Non-pigmented ciliary epithelial cell (primary cell): ENCODE measurements at regions not wholly inside any gene's neighbourhood (a gene's known extent, or its start where the extent isn't known, plus 50 kb on each side); places are given as distances from the start of the nearest gene placed in this dataset.
"Not testable (repeated sequence)": the region's sequence is repeated elsewhere in the genome, so short reads cannot be mapped to it uniquely, and the experiment has no call there.

Experiments used
- DNase-seq: peaks from one replicate; pipeline ENCODE4 v3.0.0-alpha.2; 2010; ENCODE audit warnings: low read depth

GRCh38 chr2:136324966-136325365 lies 207.0 kb upstream of the CXCR4 start:
- no peak for DNase-seq

DNA sequence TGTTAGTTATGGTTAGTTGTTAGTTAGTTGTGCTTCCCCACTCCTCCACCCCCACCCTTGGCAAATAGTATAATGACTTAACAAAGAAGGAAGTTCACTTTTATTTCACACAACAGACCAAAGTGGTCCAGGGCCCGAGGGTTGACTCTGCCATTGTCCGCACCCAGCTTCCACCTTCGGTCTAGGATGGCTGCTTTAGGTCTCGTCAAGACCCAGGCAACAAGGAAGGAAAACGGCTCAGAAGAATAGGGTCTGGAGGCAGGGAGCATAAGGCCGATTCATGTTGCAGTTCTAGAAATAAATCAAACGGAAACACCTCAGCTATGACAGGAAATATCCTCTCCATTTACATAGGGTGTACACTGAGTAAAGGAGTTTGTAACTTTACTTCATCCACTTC lies 206.0 kb upstream of the CXCR4 start:
- DNase-seq, result no peak

DNA sequence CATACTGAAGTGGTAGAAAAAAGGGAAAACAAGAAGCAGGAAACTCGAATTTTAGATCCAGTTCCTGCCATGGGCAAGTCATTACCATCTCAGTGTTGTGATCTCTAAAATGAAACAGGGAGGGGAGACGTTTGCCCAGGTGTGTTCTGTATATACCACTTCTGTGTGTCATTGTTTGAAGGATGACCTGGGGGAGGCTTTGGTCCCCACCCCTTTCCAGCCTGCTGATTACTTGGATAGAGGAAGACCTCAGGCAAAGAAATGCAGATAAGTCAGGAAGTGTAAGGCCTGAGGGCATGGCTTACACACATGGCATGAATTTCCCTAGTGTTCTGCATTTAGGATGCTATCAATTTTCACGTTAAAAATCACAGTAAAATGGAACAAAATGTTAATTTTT lies 205.2 kb upstream of the CXCR4 start:
- DNase-seq, result no peak

DNA sequence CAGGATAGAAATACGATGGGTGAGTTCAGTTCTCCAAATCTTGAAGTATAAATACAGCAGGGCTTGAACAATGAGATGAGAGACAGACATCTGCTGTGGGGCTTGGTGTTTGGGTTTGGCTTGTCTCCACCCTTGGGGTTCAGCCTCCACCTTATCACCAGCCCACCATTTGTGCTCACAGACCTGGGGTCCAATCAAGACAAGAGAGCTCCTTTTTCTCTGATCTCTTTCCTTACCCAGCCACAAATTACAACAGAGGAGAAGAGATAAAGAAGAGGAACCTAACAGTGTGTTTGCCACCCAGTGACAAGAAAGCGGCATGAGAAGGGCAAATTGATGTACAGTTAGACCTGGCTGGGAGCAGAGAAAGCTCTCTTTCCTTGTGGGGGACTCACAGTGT lies 204.5 kb upstream of the CXCR4 start:
- no peak for DNase-seq

DNA sequence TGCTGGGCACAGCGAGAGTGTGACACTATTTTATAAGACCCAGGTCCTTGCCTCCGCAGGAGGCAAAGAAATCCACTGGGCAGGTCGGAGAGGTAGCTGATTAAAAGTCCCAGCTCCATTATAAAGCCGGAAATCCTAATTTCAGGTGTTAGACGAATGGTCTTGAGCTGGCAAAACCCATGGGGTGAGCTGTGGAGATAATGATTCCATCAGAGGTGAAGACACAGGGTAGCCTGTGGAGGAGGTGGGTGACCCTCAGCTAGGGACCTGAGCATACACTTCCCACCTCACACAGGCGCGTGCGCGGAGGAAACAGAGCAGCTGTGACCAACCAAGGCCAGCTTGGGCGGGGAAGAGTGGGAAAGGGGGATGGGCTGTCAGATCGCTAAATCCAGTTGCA lies 201.7 kb upstream of the CXCR4 start:
- no peak for DNase-seq

DNA sequence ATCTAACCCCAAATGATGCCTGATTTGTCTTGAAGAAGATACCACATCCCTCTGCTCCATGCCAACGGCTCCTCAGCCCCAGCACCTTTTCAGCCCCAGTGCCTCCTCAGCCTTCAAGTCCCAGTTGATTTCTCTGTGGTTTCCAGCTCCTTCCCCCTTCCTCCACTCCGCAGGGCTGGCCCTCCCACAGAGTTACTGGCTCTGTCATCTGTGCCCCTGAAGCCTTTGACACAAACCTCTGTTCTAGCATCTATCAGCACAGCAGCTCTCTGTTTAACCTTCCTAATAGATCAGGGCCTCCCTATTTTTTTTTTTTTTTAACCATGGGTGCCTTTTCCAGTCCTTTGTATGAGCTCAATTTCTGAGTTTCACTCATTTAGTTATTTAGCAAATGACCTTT lies 201.3 kb upstream of the CXCR4 start:
- no peak for DNase-seq

- DNase-seq, result no peak
These were observed 196.3 kb upstream of the CXCR4 start for GRCh38 chr2:136314240-136314639.

DNA sequence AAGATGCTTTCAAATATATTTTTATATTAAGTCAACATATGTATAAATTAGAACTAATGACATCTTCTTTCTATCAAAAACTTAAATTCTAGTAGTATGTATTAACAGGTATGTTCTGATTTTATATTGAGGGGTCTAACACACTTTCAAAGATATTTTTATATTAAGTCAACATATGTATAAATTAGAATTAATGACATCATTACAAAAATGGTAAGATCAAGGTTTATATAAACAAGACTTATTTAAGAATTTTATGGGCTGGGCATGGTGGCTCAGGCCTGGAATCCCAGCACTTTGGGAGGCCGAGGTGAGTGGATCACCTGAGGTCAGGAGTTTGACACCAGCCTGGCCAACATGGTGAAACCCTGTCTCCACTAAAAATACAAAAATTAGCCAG lies 194.6 kb upstream of the CXCR4 start:
- not testable (repeated sequence) for DNase-seq

DNA sequence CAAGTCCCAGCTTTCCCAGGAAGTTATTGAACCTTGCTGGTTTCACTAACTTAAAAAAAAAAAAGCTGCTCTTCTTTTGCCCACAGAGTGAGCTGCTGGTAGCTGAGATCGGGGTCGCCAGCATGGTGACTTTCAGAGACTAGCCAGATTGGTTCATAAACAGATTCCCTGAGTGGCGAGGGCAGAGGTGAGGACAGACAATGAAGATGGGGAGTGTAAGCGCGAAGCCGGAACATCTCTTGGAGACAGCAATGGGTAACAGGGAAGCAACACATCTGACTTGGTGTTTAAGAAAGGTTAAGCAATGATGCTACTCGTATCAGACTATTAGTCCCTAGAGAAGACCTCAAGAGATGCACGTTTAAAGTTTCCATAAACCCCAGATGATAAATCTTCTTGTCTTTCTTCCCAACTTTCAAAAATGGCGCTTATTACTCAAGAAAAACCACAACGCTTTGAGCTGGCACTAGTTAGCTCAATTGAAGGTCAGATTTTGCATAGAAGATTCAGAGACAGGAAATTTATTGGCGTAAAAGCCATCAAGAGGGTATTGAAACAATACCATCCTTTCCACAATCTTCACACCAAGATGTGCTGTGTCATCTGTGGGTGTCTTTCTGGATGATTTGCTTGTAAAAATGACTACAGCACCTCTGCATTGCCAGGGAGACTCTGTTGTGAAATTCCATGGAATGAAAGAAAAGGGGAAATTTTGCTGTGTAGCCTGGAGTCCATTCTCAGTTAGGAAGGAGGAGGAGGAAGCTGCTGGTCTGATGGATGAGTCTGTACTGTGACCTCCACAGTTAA lies 193.1 kb upstream of the CXCR4 start:
- no peak for DNase-seq

DNA sequence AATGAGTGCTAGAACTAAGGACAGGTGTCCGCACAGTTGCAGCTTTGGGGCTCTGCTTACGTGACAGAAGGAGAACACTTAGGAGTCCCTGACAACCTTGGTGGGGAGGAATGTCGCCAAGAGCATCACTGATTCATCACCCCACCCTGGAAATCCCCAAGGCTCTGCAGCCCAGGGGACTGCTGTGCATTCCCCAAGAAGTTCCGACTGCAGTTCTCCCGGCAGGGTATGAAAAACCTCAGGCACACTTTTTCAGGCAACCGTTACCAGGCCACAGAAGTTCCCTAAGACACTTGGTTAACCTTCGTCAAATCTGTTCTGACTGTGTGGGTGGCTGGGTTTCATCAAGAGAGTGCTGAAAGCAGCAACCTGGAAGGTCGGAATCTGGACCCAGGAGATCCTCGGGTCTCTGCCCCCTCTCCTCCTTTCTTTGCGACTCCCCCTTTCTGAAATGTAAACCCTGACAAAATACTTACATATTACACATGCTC lies 192.1 kb upstream of the CXCR4 start:
- no peak for DNase-seq

DNA sequence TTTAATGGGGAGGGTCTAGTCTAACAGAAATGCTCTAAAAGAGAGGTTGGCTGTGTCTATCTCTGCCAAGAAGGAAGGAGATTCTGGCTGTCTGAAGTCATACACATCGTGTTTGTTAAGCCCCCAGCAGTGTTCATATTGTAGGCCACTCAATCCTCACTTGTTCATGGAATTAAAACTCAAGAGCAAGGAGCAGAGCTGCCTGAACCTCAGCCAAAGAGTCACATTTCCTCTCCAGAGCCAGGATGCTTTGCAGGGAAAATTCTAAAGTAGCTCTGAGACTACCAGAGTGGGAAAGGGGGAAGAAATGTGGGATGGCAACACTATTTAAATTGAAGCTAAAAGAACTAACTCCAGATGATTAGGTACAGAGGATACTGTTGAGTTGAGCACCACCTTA lies 190.7 kb upstream of the CXCR4 start:
- DNase-seq, result no peak

DNA sequence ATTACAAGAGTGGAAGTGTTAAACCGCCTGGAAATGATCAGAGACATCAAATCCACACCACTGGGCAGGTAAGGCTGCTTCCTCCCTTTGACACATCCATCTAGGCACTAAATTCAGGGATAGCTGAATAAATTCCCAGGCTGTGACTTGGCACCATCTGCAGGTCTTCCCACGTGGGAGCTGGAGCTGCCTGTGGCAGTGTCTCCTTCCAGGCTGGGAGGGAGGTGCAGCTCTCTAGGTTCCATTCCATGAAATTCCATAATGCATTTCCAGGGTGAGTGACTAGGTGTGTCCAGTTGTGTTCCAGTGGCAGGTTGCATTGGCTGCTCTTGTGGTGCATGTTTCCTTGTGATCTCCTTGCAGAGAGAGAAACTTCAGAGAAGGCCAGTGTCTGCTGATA lies 188.9 kb upstream of the CXCR4 start:
- no peak for DNase-seq

DNA sequence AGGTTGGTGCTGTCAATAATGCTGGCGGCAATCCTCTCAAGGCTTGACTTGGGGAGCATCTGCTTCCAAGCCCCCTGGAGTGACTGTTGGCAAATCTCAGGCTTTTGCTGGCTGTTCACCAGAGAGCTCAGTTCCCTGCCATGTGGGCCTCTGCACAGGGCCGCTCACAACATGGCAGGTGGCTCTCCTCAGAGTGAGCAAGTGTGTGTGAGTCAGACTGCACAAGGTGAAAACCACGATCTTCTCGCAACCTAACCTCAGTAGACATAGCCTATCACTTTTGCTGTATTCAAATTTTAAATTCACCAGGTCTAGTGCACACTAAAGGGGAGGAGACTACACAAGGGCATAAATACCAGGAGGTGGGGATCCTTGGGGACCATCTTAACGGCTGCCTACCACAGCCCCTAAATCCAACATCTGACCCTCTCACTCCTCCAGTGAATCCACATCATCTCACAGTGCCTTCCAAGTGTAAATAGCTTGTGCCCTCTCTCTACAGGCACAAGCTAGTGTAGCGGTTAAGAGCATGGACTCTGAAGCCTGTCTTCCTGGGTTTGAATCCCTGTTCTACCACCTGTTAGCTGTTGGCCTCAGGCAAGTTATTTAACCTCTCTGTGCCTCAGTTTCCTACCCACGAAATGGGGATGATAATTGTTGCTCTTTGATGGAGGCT lies 187.7 kb upstream of the CXCR4 start:
- no peak for DNase-seq

DNA sequence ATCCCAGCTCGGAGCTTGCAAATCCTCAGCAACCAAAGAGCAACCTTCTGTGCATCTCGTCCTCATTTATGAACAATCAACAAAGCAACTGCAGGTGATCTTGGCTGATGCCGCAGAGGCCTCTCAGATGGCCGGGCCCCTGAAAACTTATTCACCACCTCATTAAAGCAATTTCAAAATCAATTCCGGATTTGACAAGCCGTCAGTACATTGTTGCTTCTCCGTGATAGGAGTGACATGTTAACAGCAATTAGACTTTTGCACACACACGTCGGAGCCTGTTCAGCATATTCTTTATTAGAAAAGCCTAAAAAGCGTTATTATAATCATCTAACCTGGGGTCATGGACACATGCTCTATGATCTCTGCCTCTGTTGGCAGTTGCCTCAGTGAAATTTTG lies 183.1 kb upstream of the CXCR4 start:
- DNase-seq, result no peak

- no peak for DNase-seq
These were observed 180.7 kb upstream of the CXCR4 start for GRCh38 chr2:136298631-136299030.

GRCh38 chr2:136297994-136298393 lies 180.0 kb upstream of the CXCR4 start:
- DNase-seq, result no peak

- DNase-seq, result no peak
These were observed 179.4 kb upstream of the CXCR4 start for GRCh38 chr2:136297312-136297711.

GRCh38 chr2:136295168-136295567 lies 177.2 kb upstream of the CXCR4 start:
- DNase-seq, result no peak

GRCh38 chr2:136291871-136292270 lies 173.9 kb upstream of the CXCR4 start:
- no peak for DNase-seq

DNA sequence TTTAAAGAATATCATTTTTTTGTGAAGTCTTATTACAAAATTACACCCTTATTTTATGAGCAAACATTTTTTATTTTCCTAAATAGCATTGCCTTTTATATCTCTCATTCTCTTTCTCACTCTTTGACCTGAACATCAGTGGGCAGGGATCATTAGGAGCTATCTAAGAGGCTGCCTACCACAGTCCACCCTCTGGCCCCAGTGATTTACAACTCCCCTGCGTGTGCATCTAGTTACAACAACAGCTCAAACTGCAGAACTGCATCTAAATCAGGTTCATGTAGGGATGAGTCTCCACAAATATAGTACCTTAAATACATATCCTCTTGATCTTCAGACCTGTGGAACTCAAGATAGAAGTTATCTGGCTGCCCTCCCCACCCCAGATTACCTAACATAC lies 172.4 kb upstream of the CXCR4 start:
- DNase-seq, result no peak

DNA sequence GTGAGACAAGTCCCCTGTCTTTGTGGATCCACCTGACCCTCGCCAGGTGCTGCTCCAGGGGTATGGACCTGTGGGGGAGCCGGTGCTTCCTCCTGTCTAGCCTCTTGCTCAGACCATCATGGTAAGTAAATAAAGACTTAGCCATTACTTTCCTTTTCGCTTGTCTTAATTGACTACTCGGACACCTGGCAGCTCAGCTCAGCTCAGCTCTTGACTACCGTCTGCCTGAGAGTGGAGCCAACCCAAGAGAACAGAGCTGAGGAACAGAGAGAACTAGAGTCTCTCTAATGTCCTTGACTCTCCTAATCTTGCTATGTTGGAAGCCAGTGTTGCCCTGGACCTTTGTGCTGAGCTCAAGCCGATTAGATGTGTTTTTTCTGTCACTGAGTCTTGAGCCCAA lies 170.3 kb upstream of the CXCR4 start:
- DNase-seq, result no peak

GRCh38 chr2:136286423-136286822 lies 168.5 kb upstream of the CXCR4 start:
- no peak for DNase-seq

GRCh38 chr2:136284226-136285119 lies 166.5 kb upstream of the CXCR4 start:
- no peak for DNase-seq
